CD1c-positive myeloid dendritic cell (primary cell): ENCODE measurements at regions not wholly inside any gene's neighbourhood (a gene's known extent, or its start where the extent isn't known, plus 50 kb on each side); places are given as distances from the start of the nearest gene placed in this dataset.
"Not testable (repeated sequence)": the region's sequence is repeated elsewhere in the genome, so short reads cannot be mapped to it uniquely, and the experiment has no call there.

Experiments used
- DNase-seq: peaks from one replicate; pipeline ENCODE4 v3.0.0-alpha.2; 2016; ENCODE audit errors: extremely low spot score

DNA sequence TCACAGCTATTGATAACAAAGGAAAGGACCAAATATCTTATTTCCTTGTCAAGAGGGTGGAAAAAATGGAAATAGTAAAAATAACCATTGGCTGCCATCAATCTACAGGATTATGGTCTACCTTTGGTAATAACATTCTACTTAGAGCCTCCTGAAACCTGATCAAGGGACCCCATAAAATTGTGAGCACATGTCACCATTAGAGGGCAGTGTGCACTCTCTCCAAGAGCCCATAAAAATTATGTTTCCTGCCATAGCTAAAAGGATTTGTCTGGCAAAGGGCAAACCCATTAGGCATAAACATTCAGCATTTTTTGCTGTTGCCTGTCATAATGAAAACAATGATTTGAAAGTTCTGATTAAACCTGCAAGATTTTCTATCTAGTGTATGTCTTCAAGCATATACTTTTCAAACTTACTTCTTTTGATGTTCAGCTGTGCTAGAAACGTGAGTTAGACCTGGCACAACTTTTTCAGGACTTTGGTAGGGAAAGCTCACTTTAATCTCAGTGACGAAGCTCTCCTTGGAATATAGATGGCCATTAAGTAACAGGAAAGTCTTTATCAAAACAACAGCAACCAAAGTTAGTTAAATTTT, 120.7 kb upstream of the ZFP64 start:
- DNase-seq, result peak; percentile 52

DNA sequence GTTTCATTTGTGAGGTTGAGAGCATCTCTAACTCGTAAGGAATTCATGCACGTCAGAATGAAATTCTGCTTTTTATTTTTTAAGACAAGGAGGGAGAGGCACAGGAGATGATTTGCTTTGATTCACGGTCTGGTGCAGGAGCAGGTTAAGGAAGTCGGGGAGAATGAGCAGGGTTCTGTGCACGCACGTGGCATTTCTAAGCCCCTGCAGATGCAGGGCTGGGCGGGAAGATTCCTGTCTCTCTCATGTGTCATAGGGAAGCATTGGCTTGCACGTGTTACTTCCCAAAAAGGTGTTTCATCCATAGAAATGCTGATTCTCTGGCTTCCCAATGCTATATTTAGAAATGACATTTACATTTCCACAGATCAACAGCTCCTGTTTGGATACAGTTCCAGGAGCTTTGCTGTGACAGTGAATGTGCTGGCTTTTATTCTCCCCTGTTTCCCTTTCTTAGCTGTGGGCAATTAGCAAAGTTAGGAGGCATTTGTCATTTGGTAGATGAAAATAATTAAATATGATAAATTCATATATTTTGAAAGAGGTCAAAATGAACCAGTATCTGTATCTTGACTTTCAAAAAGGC, 119.7 kb upstream of the ZFP64 start:
- DNase-seq, result no peak

DNA sequence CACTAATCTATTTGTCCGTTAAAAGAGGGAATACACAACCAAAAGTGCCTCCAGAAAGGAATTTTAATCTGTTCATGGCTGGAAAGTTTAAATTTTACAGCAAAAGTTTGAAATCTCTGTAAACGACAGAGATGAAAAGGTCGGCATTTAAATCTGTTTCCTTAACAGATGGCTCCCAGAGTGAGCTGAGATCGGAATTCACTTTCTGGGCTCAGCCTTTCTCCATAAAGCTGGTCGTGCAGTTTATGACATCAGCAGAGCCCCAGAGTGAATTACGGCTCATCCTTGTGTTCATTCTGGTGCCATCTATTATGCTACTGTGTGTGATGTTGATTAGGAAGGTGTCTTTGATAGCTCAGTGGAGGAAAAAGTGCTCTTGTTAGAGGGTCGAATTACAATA, 117.6 kb upstream of the ZFP64 start:
- DNase-seq, result no peak

DNA sequence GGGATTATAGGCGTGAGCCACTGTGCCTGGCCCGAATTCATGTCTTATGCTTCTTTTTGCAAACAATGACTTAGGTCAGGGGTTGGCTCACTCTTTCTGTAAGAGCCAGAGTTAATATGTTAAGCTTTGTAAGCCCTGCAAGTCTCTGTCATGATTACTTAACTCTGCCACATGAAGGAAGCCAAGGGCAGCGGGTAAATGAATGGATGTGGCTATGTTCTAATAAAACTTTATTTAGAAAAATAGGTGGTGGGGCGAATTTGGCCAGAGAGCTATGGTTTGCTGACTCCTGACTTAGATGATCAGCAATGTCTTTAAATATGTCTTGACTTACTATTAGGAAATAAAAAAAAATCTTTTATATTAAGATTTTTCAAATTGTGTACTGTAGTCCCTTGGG, 114.9 kb upstream of the ZFP64 start:
- no peak for DNase-seq

DNA sequence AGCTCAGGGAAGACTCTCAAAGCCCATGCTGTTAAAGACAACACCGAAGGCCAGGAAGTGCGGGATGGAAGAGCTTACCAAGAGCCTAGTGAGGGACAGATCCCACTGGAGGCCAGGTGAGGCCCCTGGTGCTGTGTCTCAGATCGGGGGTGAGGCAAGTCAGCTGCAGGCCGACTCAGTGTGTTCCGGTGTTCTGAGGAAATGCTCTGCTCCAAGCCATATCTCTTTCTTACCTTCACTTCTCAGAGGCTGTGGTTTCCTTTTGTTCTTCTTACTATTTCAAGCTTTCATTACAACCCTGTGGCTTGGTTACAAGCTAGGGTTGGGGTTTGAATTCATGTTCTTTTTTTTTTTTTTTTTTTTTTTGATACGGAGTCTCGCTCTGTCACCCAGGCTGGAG, 114.3 kb upstream of the ZFP64 start:
- peak; percentile 3 for DNase-seq

DNA sequence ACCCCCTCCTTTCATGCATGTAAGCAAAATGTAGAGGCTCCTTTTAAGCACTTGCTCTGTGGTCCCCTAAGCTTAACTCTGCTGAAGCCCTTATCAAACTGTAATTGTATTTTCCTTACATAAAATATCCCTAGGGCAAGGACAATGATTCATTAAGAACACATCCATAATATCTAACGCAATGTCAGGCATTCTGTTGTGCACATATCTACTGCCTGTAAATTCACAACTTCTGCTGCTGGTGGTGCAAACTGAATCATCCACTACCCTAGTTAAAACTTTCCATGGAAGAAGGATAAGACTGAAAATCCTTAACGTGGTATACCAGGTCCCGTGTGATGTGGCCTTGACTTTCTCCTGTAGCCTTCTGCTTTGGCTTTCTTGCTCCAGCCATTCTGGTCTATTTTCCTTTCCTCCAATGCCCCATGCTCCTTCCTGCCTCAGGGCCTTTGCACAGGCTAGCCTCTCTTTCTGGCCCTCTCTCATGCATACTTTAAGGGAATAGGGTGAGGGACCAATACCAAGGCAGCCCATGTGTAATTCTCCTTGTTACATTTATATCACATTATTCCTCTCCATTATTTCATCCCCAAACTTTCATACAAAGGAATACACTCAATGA, 113.6 kb upstream of the ZFP64 start:
- DNase-seq, result no peak

DNA sequence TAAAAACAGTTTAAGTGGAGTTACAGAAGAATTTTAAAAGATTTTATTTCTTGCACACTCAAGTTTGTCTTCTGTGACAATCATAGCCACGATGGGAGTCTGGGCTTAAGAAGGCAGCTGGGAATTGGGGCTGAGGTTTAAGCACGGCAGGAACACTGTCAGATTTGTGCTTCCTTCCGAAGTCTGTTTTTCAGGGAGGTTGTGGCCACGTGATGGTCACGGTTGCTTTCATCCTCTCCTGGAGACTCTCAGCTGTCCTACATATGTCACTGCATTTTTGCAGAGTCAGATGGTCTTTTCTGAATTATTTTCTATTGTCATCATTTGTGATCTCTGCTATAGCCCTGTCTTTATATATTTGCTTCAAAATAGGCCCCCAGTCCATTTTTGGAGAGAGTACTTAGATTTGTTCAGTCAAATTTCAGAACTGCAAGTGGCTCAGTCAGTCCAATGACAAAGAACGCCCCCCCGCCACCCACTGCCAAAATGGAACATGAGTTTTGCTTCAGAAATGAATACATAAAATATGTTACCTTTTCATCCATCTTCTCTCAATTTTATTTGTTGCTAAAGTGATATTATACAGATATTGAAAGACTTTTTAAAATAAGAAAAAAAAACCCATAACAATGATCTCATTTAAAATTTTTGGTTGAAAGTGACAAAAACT, 111.8 kb upstream of the ZFP64 start:
- DNase-seq, result no peak

DNA sequence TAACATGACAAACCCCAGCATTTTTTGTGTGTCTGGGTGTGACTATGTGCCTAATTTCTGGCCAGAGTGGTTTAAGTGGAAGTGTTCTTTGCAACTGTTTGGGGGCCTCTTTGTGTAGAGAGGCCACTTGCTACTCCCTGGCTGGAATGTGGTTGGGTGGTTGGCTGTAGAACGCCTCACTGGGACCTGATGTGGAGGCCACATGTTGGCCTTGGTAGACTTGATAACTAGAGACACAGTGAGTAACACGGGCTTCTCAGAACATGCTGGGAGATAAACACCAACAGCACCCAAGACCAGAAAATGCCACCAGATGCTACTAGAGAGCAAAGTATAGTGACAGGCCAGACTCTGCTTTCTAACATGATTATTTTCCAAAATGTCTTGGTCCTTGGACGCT, 111.2 kb upstream of the ZFP64 start:
- DNase-seq, result no peak

DNA sequence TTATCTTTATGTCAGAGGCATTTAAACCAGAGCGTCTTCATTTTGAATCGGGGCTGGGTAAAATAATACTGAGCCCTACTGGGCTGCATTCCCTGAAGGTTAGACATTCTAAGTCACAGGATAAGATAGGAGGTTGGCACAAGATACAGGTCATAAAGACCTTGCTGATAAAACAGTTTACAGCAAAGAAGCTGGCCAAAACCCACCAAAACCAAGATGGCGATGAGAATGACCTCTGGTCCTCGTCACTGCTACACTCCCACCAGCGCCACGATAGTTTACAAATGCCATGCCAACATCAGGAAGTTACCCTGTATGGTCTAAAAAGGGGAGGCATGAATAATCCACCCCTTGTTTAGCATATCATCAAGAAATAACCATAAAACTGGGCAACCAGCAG, 110.5 kb upstream of the ZFP64 start:
- DNase-seq, result not testable (repeated sequence)

DNA sequence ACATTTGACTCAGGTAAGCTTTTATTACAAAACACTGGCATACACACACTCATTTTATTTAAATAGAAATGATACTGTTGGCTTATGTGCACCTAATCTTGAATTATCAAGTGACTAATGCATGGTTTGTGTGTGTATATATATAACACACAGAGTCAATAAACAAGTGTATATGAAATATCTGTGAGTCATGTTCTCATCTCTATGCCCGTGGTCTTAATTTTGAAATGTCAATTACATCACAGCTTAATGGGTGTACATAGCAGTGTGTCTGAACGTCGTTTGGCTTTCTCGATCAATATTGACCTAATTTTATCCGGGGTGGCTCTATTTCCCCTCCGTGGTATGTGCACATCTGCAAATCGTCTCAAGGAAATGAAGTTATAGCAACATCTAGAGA, 104.0 kb upstream of the ZFP64 start:
- no peak for DNase-seq

DNA sequence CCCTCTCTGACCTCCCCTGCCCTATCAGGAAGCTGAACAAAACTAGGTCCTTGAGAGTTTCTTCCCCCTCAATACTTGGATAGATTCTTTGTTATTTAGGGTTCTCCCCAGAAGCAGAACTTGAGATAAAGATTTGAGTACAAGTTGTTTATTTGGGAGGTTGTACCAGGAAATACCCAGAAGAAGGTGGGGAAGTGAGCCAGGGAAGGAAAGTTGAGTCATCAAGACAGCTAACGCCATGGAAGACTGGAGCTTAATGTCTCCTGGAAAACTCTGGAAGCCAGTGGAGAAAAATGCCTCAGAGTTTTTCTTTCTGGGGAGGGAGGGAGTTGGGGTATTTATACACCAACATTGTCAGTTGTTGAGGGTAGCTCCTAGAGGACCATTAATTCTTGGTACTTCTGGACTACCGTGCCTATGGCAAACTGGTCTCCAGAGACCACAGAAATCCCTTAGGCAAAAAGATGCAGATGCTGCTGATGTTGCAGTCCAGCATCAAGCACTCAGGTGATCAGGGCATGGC, 102.6 kb upstream of the ZFP64 start:
- DNase-seq, result no peak

DNA sequence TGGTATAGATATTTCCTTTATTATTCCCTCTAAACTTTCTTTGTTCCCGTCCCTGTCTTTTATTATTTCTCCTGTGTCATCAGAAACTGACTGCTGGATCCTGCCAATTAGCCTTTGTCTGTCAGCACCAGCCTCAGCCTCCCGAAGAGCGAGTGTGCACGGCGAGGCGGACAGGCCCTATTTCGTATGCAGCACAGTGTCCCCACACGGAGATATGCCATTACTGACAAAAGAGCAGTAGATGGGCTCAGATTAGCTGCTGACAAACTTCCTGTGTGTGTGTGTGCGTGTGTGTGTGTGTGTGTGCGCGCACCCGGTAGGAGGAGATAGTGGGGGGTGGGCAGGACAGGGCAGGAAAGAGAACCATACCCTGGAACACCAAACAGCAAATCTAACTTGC, 99.5 kb upstream of the ZFP64 start:
- DNase-seq, result no peak

DNA sequence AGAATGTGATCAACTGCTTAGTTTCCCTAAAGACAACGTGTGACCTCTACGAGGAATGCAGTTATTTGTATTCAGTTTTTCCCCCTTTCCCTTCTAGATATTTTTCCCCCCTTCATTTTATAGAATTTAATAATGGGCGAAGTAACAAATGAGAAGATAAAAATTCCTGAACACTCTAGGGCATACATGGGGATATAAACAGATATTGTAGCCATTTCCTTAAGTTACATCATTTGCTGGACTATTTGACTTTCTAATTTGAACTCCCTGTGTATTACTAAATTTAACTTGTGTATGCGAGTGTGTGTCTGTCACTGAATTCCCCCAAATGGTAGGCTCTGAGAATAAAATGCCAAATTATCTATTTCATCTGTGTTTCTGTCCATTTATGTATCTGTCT, 99.0 kb upstream of the ZFP64 start:
- no peak for DNase-seq

DNA sequence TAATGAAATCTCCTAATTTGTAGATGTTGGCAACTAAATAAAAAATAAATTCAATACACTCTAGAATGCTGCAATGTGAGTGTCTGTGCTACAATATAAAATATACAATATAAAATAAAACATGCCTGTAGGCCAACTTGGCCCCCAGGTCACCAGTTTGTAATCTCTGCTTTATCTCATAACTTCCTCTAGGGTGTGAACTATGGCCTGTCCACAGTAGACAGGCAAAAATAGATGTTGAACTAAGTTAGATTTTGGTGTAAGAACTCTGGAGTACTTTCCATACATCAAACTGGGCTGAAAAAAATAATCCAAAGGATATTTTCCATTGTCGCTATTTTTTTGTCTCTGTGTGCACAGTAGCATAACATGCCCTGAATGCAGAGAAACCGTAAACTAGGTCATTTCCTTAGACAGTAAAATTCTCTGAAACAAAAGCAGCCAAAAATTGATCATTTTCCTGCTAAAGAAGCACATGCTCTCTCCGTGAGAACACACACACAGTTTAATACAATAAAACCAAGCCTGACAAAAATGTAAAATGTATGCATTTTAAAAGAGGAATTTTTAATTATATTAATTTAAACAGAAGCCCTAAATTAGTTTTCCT, 98.5 kb upstream of the ZFP64 start:
- no peak for DNase-seq

DNA sequence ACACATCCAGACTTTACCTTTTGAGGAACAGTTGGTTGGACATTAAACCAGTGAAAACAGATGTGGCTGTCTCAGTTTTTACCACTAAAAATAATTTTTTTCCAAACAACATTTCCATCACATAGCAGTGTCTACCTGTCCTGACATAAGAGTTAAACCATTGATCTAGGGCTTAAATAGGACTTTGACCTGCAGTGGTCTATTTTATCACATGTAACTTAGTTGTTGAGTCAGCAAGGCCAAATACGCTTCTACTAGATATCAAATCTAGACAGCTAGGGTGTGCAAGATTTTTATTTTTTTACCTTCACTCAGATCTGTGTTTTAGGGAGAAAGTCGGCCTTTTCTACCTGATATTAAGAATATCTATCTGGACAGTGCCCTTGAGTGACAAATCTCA, 88.8 kb upstream of the ZFP64 start:
- no peak for DNase-seq

DNA sequence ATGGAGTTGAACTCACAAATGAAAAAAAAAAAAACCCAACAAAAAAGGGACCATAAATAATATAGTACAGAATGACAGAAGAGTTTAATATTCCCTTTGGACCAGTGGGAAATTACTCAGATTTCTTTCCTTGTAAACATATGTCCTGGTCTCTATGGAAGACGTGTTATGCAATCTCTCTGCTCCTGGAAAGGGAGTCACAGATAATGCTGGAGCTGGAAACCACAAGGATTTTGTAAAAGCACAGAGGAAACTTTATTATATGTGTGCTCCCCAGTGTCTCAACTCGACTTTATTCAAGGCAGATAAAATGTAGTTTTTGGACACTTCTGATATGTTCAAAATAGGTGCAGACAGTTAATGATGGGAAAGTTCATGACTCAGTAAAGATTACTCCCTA, 88.1 kb upstream of the ZFP64 start:
- DNase-seq, result no peak

DNA sequence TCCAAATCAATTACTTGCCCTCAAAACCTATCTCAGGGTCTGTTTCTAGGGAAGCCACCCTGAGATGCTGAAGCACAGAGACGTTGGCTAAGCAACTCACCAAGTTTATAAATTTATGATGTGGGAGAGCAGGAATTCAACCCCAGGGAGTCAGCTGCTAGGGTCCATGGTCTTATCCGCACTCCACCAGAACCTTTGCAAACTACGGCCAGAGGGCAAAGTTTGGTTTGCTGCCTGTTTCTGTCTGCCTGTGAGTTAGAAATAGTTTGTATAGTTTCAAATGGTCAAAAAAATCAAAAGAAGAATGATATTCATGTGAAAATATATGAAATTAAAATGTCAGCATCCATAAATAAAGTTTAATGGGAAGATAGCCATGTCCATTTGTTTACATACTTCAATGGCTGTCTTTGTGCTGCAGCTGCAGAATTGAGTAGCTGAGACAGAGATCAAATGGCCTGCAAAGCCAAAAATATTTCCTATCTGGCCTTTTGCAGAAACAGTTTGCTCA, 83.7 kb upstream of the ZFP64 start:
- no peak for DNase-seq

DNA sequence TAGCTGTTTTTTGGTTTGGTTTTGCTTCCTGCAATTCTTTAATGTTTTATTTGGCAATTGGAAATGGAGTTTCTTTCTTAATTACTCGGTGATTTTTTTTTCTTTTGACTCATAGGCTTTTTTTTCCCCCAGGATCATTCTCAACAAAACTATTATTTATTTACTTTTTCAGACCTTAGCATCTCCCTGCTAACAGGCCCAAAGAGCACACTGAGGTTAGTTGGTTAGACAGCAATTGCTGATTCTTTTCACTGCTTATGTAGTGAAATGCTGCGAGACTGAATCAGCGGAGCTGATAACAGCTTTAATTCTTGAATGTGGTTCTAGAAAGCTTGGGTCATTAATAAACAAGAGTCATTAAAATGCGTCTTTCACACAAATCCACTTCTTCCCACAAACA, 79.1 kb upstream of the ZFP64 start:
- DNase-seq, result no peak

DNA sequence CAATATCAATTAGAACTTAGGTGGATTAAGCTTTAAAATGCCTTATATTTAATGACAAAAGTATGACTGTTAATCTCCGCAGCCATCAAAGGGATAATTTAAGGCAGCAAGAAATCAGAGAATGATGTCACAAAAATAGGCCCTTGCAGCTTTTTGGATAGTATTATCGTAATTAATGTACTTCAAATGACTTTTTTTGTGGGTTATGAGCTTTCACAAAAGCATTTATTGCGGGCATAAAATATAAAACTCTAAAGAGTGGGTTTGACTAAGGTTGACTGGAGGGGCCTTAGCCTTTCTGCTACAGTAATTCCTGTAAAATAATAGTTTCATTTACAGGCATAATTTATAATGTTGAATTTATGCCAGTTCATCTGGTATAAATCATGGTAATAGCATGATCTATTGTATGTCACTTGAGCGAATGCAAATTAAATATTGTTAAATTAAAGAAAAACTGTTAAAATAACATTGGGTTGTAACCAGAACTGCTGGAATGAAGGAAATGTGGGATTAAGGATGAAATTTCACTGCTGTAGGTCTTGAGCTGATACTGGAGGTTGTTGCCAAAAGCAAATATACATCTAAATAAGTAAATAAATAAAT, 78.5 kb upstream of the ZFP64 start:
- no peak for DNase-seq

DNA sequence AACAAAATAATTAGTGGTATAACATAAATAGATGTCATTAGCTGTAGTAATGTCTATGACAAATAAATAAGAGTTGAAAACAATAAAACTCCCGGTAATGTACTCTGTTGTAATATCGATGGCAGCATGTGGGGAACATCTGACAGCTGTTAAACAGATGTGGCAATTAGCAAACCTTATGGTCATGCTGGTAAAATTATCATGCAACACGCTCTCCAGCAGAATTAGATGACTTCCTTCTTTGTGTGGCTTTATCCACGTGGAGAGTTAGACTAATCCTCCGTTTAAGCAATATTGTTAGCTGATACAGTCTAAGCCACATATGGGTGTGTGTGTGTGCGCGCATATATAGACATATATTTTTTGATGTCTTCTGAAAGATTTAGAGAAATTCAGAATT, 77.7 kb upstream of the ZFP64 start:
- DNase-seq, result no peak

DNA sequence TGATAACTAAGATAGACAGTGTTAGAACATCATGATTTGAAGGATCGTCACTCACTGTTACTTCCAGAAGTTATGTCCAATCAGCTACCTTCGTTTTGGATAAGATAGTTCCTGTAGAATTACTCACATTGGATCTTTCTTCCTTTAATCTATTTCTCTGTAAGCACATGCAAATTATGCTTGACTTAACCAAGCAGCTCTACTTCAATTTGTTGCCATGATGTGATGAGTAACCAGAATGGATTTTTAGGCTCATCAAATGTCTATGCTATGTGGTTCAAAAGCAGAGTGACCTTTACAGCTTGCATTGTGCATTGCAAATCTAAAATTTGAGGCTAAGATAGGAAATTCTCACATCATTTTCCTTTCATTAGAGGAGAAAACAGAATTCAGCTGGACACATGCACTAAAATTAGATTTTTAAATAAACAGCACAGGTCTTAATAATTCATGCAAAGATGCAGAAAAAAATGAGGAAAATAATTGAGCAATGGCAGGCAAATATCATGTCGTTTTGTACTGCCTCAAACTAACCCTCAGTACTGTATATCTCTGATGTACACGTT, 76.7 kb upstream of the ZFP64 start:
- DNase-seq, result no peak

DNA sequence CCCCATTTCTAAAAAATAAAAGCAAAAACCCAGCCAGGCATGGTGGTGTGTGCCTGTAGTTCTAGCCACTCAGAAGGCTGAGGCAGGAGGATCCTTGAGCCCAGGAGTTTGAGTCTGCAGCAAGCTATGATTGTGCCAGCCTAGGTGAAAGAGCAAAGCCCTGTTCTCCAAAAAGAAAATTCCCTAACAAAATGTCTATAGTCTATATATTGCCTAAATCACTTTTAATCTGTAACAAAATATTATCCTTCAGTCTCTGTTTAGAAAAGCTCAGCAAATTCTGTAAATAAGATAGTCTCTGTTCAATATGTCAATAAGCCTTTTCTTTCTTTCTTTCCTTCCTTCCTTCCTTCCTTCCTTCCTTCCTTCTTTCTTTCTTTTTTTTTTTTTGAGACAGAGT, 75.8 kb upstream of the ZFP64 start:
- DNase-seq, result no peak
